Activated CD4-positive, alpha-beta memory T cell treated with anti-CD3 and anti-CD28 coated beads, Interleukin-2, amount 10 ng/mL, durations not matched to agents 7 days and 5 days (primary cell): ENCODE measurements at regions not wholly inside any gene's neighbourhood (a gene's known extent, or its start where the extent isn't known, plus 50 kb on each side); places are given as distances from the start of the nearest gene placed in this dataset.

ENCODE experiments used
- CTCF ChIA-PET: fragments of 350-600 bp; sonication (Branson Sonifier 250); formaldehyde crosslinking; loops from one replicate; lab custom pipeline; 2021; ENCODE audit warnings: antibody characterized with exemption, inconsistent platforms; lab: Charles Lee
- POLR2A ChIA-PET: fragments of 350-600 bp; sonication (Branson Sonifier 250); formaldehyde crosslinking; loops from one replicate; lab custom pipeline; 2021; ENCODE audit warnings: antibody characterized with exemption; lab: Charles Lee
- DNase-seq: peaks from one replicate; pipeline ENCODE4 v3.0.0-alpha.2; 2020
- H3K27ac Mint-ChIP-seq: one replicate; pipeline ENCODE4 v1.8.0; 2021; ENCODE audit warnings: mild to moderate bottlenecking, mixed read lengths
- H3K27me3 Mint-ChIP-seq: one replicate; pipeline ENCODE4 v1.8.0; 2021; ENCODE audit warnings: mixed read lengths
- H3K36me3 Mint-ChIP-seq: one replicate; pipeline ENCODE4 v1.8.0; 2021; ENCODE audit warnings: low read depth, mixed read lengths
- H3K4me1 Mint-ChIP-seq: one replicate; pipeline ENCODE4 v1.8.0; 2021; ENCODE audit warnings: mixed read lengths
- H3K4me3 Mint-ChIP-seq: one replicate; pipeline ENCODE4 v1.8.0; 2021; ENCODE audit warnings: mild to moderate bottlenecking, mixed read lengths
- H3K9me3 Mint-ChIP-seq: one replicate; pipeline ENCODE4 v1.8.0; 2021; ENCODE audit warnings: mixed read lengths

- peaks cover 8% of the 10 kb centered on the region for H3K4me1 Mint-ChIP-seq
- H3K9me3 Mint-ChIP-seq = no peaks in the 10 kb centered on the region
- CTCF ChIA-PET = interaction anchor here (1.3 to 1.6 kb wide), 2 partner anchors 227 to 245 kb away, joined by 4 to 5 read pairs; no protein-coding TSS in a partner anchor
- H3K27me3 Mint-ChIP-seq = peaks cover 8% of the 10 kb centered on the region
- no peak overlapping the region for H3K27ac Mint-ChIP-seq
- DNase-seq = no peak
- H3K36me3 Mint-ChIP-seq = no peaks in the 10 kb centered on the region
- POLR2A ChIA-PET = interaction anchor here (1.4 kb wide), 1 partner anchor 15 kb away, joined by 3 read pairs; no protein-coding TSS in a partner anchor
- no peak overlapping the region for H3K4me3 Mint-ChIP-seq
Observed at GRCh38 chr17:77769215-77769614, 189.3 kb upstream of the TNRC6C start.

GRCh38 chr17:77769762-77770161 is 188.7 kb upstream of the TNRC6C start:
- H3K27me3 Mint-ChIP-seq = peaks cover 8% of the 10 kb centered on the region
- peaks cover 8% of the 10 kb centered on the region for H3K4me1 Mint-ChIP-seq
- no peaks in the 10 kb centered on the region for H3K36me3 Mint-ChIP-seq
- H3K9me3 Mint-ChIP-seq = no peaks in the 10 kb centered on the region
- DNase-seq = no peak
- CTCF ChIA-PET = interaction anchor here (1.3 to 1.6 kb wide), 2 partner anchors 227 to 244 kb away, joined by 4 to 5 read pairs; no protein-coding TSS in a partner anchor
- no peak overlapping the region for H3K4me3 Mint-ChIP-seq
- POLR2A ChIA-PET = interaction anchor here (1.4 kb wide), 1 partner anchor 15 kb away, joined by 3 read pairs; no protein-coding TSS in a partner anchor
- H3K27ac Mint-ChIP-seq = no peak overlapping the region

- CTCF ChIA-PET = interaction anchor here (1.6 to 3.5 kb wide), 2 partner anchors 228 kb away, joined by 4 to 14 read pairs; no protein-coding TSS in a partner anchor
- Mint-ChIP-seq H3K9me3 (no peaks in the 10 kb centered on the region), H3K27ac (no peak overlapping the region), H3K4me1 (peaks cover 8% of the 10 kb centered on the region), H3K36me3 (no peaks in the 10 kb centered on the region), H3K4me3 (no peak overlapping the region), H3K27me3 (peaks cover 8% of the 10 kb centered on the region)
- POLR2A ChIA-PET = no interaction called here
- DNase-seq = no peak
Observed at GRCh38 chr17:77770331-77771105, 188.0 kb upstream of the TNRC6C start.

GRCh38 chr17:77771145-77771544 is 187.4 kb upstream of the TNRC6C start:
- ChIA-PET CTCF (interaction anchor here (3.5 kb wide), 1 partner anchor 229 kb away, joined by 14 read pairs; no protein-coding TSS in a partner anchor), POLR2A (no interaction called here)
- Mint-ChIP-seq H3K27ac (no peak overlapping the region), H3K4me3 (no peak overlapping the region), H3K9me3 (no peaks in the 10 kb centered on the region), H3K27me3 (peaks cover 8% of the 10 kb centered on the region), H3K36me3 (no peaks in the 10 kb centered on the region), H3K4me1 (peaks cover 8% of the 10 kb centered on the region)
- no peak for DNase-seq

- Mint-ChIP-seq H3K4me3 (no peak overlapping the region), H3K9me3 (no peaks in the 10 kb centered on the region), H3K36me3 (no peaks in the 10 kb centered on the region), H3K4me1 (peaks cover 8% of the 10 kb centered on the region), H3K27me3 (peaks cover 8% of the 10 kb centered on the region), H3K27ac (no peak overlapping the region)
- CTCF ChIA-PET = interaction anchor here (0.7 to 3.5 kb wide), 3 partner anchors 176 to 242 kb away, joined by 3 to 32 read pairs (median 14); no protein-coding TSS in a partner anchor
- POLR2A ChIA-PET = no interaction called here
- DNase-seq = no peak
Observed at GRCh38 chr17:77771587-77771986, 186.9 kb upstream of the TNRC6C start.

- no peaks in the 10 kb centered on the region for H3K9me3 Mint-ChIP-seq
- CTCF ChIA-PET = interaction anchor here (0.7 to 3.5 kb wide), 3 partner anchors 176 to 241 kb away, joined by 3 to 32 read pairs (median 14); no protein-coding TSS in a partner anchor
- no peak overlapping the region for H3K4me3 Mint-ChIP-seq
- H3K27ac Mint-ChIP-seq = no peak overlapping the region
- H3K4me1 Mint-ChIP-seq = peaks cover 8% of the 10 kb centered on the region
- POLR2A ChIA-PET = no interaction called here
- H3K27me3 Mint-ChIP-seq = peaks cover 8% of the 10 kb centered on the region
- DNase-seq = no peak
- no peaks in the 10 kb centered on the region for H3K36me3 Mint-ChIP-seq
Observed at GRCh38 chr17:77771998-77772397, 186.5 kb upstream of the TNRC6C start.

- Mint-ChIP-seq H3K36me3 (no peaks in the 10 kb centered on the region), H3K9me3 (no peaks in the 10 kb centered on the region), H3K4me1 (peaks cover 8% of the 10 kb centered on the region), H3K4me3 (no peak overlapping the region), H3K27ac (no peak overlapping the region), H3K27me3 (peaks cover 6% of the 10 kb centered on the region)
- ChIA-PET CTCF (interaction anchor here (0.7 to 3.5 kb wide), 5 partner anchors 12 to 241 kb away, joined by 3 to 32 read pairs (median 4); partner anchors contain the start of gene TNRC6C), POLR2A (no interaction called here)
- DNase-seq = peak; percentile 70
Observed at GRCh38 chr17:77772461-77772897, 186.0 kb upstream of the TNRC6C start.

- H3K9me3 Mint-ChIP-seq = no peaks in the 10 kb centered on the region
- ChIA-PET POLR2A (no interaction called here), CTCF (interaction anchor here (0.6 to 3.5 kb wide), 6 partner anchors 11 to 312 kb away, joined by 3 to 32 read pairs (median 4); partner anchors contain the start of gene TNRC6C)
- DNase-seq = no peak
- H3K4me3 Mint-ChIP-seq = no peak overlapping the region
- no peaks in the 10 kb centered on the region for H3K36me3 Mint-ChIP-seq
- H3K27ac Mint-ChIP-seq = no peak overlapping the region
- peaks cover 6% of the 10 kb centered on the region for H3K27me3 Mint-ChIP-seq
- H3K4me1 Mint-ChIP-seq = peaks cover 8% of the 10 kb centered on the region
Observed at GRCh38 chr17:77772899-77773358, 185.6 kb upstream of the TNRC6C start.

GRCh38 chr17:77774182-77774581 is 184.3 kb upstream of the TNRC6C start:
- Mint-ChIP-seq H3K27ac (no peak overlapping the region), H3K9me3 (no peaks in the 10 kb centered on the region), H3K4me1 (peaks cover 8% of the 10 kb centered on the region), H3K36me3 (no peaks in the 10 kb centered on the region), H3K27me3 (peaks cover 6% of the 10 kb centered on the region), H3K4me3 (no peak overlapping the region)
- DNase-seq = no peak
- CTCF ChIA-PET = interaction anchor here (0.9 to 3.3 kb wide), 5 partner anchors 129 to 311 kb away, joined by 3 to 32 read pairs (median 4); partner anchors contain the start of gene TNRC6C
- POLR2A ChIA-PET = no interaction called here

GRCh38 chr17:77778636-77779489 is 179.6 kb upstream of the TNRC6C start:
- ChIA-PET POLR2A (no interaction called here), CTCF (no interaction called here)
- Mint-ChIP-seq H3K27ac (no peak overlapping the region), H3K36me3 (no peaks in the 10 kb centered on the region), H3K9me3 (no peaks in the 10 kb centered on the region), H3K4me1 (peaks cover 10% of the 10 kb centered on the region), H3K4me3 (no peak overlapping the region), H3K27me3 (no peaks in the 10 kb centered on the region)
- DNase-seq = no peak

GRCh38 chr17:77779711-77780539 is 178.6 kb upstream of the TNRC6C start:
- H3K4me1 Mint-ChIP-seq = peaks cover 21% of the 10 kb centered on the region
- POLR2A ChIA-PET = no interaction called here
- CTCF ChIA-PET = no interaction called here

GRCh38 chr17:77781536-77781935 is 177.0 kb upstream of the TNRC6C start:
- H3K9me3 Mint-ChIP-seq = no peaks in the 10 kb centered on the region
- ChIA-PET CTCF (no interaction called here), POLR2A (no interaction called here)
- H3K4me1 Mint-ChIP-seq = peaks cover 25% of the 10 kb centered on the region
- no peaks in the 10 kb centered on the region for H3K36me3 Mint-ChIP-seq
- H3K27ac Mint-ChIP-seq = no peak overlapping the region
- no peak for DNase-seq
- H3K27me3 Mint-ChIP-seq = no peaks in the 10 kb centered on the region
- no peak overlapping the region for H3K4me3 Mint-ChIP-seq

More at GRCh38 chr17:77779711-77780539, 178.6 kb upstream of the TNRC6C start:
- Mint-ChIP-seq H3K9me3 (no peaks in the 10 kb centered on the region), H3K27ac (no peak overlapping the region), H3K36me3 (no peaks in the 10 kb centered on the region), H3K27me3 (no peaks in the 10 kb centered on the region), H3K4me3 (no peak overlapping the region)
- DNase-seq = no peak
